ENCODE measurements at regions not wholly inside any gene's neighbourhood (a gene's known extent, or its start where the extent isn't known, plus 50 kb on each side); places are given as distances from the start of the nearest gene placed in this dataset.
"Not testable (repeated sequence)": the region's sequence is repeated elsewhere in the genome, so short reads cannot be mapped to it uniquely, and the experiment has no call there.

DNA sequence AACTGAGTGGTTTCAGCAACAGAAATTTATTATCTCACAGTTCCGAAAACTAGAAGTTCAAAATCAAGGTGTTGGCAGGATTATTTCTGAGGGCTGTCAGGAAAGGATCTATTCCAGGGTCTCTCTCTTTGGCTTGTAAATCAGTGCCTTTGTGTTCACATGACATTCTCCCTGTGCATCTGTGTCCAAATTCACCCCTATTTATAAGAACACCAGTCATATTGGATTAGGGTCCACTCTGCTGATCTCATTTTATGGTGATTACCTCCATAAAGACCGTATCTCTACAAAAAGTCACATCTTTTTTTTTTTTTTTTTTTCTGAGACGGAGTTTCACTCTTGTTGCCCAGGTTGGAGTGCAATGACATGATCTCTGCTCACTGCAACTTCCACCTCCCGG, 68.6 kb upstream of the MARCKS start:
- WGBS (ENCODE audit: missing lambda C conversion rate), result 93% methylated on average over 4 of the region's 4 CpGs
- no peak overlapping the region for H3K4me3 ChIP-seq
- no peaks in the 10 kb centered on the region for H3K9me3 ChIP-seq
- ChIA-PET POLR2A (no interaction called here), CTCF (no interaction called here)
- no peak overlapping the region for H3K27ac ChIP-seq
- FAIRE-seq (no peak), ATAC-seq (no peak), DNase-seq (ENCODE audit: low read depth in 1 of 2, low spot score in 1 of 2) (no peak)
- H3K4me1 ChIP-seq, result peaks cover 15% of the 10 kb centered on the region; the same call in 2 of the 3 replicates
- no peak for TF ChIP-seq NR3C1 (IDR thresholded peaks at IDR 0.05)
- TF ChIP-seq CBX8 (IDR thresholded peaks at IDR 0.05), result no peak
- no peak for TF ChIP-seq ZNF302 (CRISPR knock-in tag; IDR thresholded peaks at IDR 0.05)
- TF ChIP-seq HEYL (CRISPR knock-in tag; IDR thresholded peaks at IDR 0.05), result no peak
- no peak for TF ChIP-seq ZSCAN20 (CRISPR knock-in tag; IDR thresholded peaks at IDR 0.05)
- TF ChIP-seq TP53 (CRISPR knock-in tag; IDR thresholded peaks at IDR 0.05), result no peak
- no peak for TF ChIP-seq SREBF2 (IDR thresholded peaks at IDR 0.05)
- no peak for TF ChIP-seq KDM5A (IDR thresholded peaks at IDR 0.05)
- TF ChIP-seq, protein P1, sequence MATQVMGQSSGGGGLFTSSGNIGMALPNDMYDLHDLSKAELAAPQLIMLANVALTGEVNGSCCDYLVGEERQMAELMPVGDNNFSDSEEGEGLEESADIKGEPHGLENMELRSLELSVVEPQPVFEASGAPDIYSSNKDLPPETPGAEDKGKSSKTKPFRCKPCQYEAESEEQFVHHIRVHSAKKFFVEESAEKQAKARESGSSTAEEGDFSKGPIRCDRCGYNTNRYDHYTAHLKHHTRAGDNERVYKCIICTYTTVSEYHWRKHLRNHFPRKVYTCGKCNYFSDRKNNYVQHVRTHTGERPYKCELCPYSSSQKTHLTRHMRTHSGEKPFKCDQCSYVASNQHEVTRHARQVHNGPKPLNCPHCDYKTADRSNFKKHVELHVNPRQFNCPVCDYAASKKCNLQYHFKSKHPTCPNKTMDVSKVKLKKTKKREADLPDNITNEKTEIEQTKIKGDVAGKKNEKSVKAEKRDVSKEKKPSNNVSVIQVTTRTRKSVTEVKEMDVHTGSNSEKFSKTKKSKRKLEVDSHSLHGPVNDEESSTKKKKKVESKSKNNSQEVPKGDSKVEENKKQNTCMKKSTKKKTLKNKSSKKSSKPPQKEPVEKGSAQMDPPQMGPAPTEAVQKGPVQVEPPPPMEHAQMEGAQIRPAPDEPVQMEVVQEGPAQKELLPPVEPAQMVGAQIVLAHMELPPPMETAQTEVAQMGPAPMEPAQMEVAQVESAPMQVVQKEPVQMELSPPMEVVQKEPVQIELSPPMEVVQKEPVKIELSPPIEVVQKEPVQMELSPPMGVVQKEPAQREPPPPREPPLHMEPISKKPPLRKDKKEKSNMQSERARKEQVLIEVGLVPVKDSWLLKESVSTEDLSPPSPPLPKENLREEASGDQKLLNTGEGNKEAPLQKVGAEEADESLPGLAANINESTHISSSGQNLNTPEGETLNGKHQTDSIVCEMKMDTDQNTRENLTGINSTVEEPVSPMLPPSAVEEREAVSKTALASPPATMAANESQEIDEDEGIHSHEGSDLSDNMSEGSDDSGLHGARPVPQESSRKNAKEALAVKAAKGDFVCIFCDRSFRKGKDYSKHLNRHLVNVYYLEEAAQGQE (IDR thresholded peaks at IDR 0.05), result no peak
- TF ChIP-seq BHLHE40 (IDR thresholded peaks at IDR 0.05; ENCODE audit: low read depth, low read length), result no peak
- TF ChIP-seq GATA3 (IDR thresholded peaks at IDR 0.05; ENCODE audit: borderline replicate concordance), result no peak
- no peak for TF ChIP-seq ESRRA (IDR thresholded peaks at IDR 0.05; ENCODE audit: borderline replicate concordance, low read length)
- TF ChIP-seq RAD21 (conservative IDR thresholded peaks at IDR 0.05 in 1 of 2, IDR thresholded peaks at IDR 0.05 in 1 of 2), result no peak
- TF ChIP-seq, protein P2, sequence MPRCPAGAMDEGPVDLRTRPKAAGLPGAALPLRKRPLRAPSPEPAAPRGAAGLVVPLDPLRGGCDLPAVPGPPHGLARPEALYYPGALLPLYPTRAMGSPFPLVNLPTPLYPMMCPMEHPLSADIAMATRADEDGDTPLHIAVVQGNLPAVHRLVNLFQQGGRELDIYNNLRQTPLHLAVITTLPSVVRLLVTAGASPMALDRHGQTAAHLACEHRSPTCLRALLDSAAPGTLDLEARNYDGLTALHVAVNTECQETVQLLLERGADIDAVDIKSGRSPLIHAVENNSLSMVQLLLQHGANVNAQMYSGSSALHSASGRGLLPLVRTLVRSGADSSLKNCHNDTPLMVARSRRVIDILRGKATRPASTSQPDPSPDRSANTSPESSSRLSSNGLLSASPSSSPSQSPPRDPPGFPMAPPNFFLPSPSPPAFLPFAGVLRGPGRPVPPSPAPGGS (IDR thresholded peaks at IDR 0.05), result no peak
- TF ChIP-seq, protein P3, sequence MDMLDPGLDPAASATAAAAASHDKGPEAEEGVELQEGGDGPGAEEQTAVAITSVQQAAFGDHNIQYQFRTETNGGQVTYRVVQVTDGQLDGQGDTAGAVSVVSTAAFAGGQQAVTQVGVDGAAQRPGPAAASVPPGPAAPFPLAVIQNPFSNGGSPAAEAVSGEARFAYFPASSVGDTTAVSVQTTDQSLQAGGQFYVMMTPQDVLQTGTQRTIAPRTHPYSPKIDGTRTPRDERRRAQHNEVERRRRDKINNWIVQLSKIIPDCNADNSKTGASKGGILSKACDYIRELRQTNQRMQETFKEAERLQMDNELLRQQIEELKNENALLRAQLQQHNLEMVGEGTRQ (IDR thresholded peaks at IDR 0.05), result no peak
- no peak overlapping the region for H3K4me2 ChIP-seq

DNA sequence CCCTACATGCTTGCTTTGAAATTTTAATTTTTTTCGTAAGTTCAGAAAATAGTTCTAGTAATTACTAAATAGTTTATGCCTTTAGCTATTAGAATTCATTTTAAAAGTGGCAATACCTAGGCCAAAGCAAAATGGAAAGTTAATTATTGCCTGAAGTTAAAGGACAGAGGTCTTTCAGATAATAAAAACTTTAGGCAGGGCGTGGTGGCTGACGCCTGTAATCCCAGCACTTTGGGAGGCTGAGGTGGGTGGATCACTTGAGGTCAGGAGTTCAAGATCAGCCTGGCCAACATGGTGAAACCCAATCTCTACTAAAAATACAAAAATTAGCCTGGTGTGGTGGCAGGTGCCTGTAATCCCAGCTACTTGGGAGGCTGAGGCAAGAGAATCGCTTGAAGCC, 65.9 kb upstream of the MARCKS start:
- 85% methylated on average over 4 of the region's 4 CpGs for WGBS (ENCODE audit: missing lambda C conversion rate)
- H3K9me3 ChIP-seq; H3K4me3 ChIP-seq; POLR2A ChIA-PET; H3K4me2 ChIP-seq; ATAC-seq; FAIRE-seq; H3K27ac ChIP-seq; H3K4me1 ChIP-seq; CTCF ChIA-PET; DNase-seq (ENCODE audit: low read depth in 1 of 2, low spot score in 1 of 2): not testable (repeated sequence)

DNA sequence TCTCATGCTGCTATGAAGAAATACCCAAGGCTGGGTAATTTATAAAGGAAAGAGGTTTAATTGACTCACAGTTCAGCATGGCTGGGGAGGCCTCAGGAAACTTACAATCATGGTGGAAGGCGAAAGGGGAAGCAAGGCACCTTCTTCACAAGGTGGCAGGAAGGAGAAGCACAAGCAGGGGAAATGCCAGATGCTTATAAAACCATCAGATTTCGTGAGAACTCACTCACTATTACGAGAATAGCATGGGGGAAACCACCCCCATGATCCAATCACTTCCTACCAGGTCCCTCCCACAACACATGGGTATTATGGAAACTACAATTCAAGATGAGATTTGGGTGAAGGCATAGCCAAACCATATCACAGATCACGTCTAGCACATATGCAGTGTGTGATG, 61.8 kb upstream of the MARCKS start:
- POLR2A ChIA-PET; FAIRE-seq; H3K4me3 ChIP-seq; DNase-seq (ENCODE audit: low read depth in 1 of 2, low spot score in 1 of 2); H3K4me2 ChIP-seq; H3K27ac ChIP-seq; CTCF ChIA-PET; H3K9me3 ChIP-seq; H3K4me1 ChIP-seq; ATAC-seq: not testable (repeated sequence)
- 53% methylated on average over 4 of the region's 4 CpGs for WGBS (ENCODE audit: missing lambda C conversion rate)

DNA sequence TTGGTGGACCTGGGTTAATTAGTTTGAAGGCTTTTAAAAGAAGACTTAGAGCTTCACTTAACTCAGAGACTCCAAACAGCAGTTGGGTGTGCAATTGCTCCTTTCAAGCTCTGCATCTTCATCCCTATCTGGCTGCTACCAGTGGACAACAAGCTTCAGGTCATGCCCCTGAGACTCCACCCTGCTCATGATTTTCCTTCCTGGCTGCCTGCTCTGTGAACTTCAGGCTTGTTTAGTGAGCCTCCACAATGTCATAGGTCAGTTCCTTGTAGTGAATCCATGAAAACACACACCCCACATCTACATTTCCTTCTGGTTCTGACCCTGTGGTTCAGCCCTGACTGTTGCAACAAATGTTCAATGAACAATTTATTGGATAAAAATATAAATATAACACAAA, 61.1 kb upstream of the MARCKS start:
- ATAC-seq, result no peak
- no peak for FAIRE-seq
- Histone ChIP-seq H3K9me3 (no peaks in the 10 kb centered on the region), H3K4me2 (no peak overlapping the region), H3K27ac (no peak overlapping the region), H3K4me1 (no peaks in the 10 kb centered on the region), H3K4me3 (no peak overlapping the region)
- ChIA-PET POLR2A (no interaction called here), CTCF (no interaction called here)
- TF ChIP-seq JUN (IDR thresholded peaks at IDR 0.05) (no peak), NPAS2 (CRISPR knock-in tag; IDR thresholded peaks at IDR 0.05; ENCODE audit: borderline replicate concordance) (no peak), EHMT2 (IDR thresholded peaks at IDR 0.05; ENCODE audit: low read depth) (no peak), FOSB (CRISPR knock-in tag; IDR thresholded peaks at IDR 0.05) (no peak)
- no peak for DNase-seq (ENCODE audit: low read depth in 1 of 2, low spot score in 1 of 2)

All from A549 (cell line).